Stomach (tissue), 8 donors: ENCODE measurements at regions not wholly inside any gene's neighbourhood (a gene's known extent, or its start where the extent isn't known, plus 50 kb on each side); places are given as distances from the start of the nearest gene placed in this dataset.

Experiments
- DNase-seq, 2 donors: peaks; one replicate each; pipeline versions ENCODE4 v3.0.0 to v3.0.0-alpha.2; 2013 to 2019
- H3K27ac ChIP-seq, 5 donors: fragments of 200-600 bp in 4 of 5; sonication (generic) in 4 of 5; one replicate each; pipeline ENCODE4 v1.5.1; 2013 to 2019; ENCODE audit warnings: mild to moderate bottlenecking in 1 of 5, moderate library complexity in 1 of 5
- H3K27me3 ChIP-seq, 3 donors: fragments of 200-600 bp; sonication (generic); one replicate each; pipeline ENCODE4 v1.5.1; 2017 to 2019; ENCODE audit warnings: mixed run types in 1 of 3
- H3K36me3 ChIP-seq, 4 donors: fragments of 200-600 bp; sonication (generic); 1 replicate in 3 of 4; 2 replicates in 1 of 4; pipeline ENCODE4 v1.5.1; 2016 to 2019
- H3K4me1 ChIP-seq, 4 donors: fragments of 200-600 bp; sonication (generic); one replicate each; pipeline ENCODE4 v1.5.1; 2016 to 2019
- H3K4me3 ChIP-seq, 4 donors: fragments of 200-600 bp; sonication (generic) in 3 of 4; one replicate each; pipeline ENCODE4 v1.5.1; 2016 to 2019; ENCODE audit warnings: mild to moderate bottlenecking in 1 of 4
- H3K9me3 ChIP-seq, 4 donors: fragments of 200-600 bp; sonication (generic); one replicate each; pipeline ENCODE4 v1.5.1; 2016 to 2019
- EP300 ChIP-seq: sonication (generic); formaldehyde crosslinking; IDR thresholded peaks from one replicate; pipeline ENCODE4 v1.6.1; 2017; ENCODE audit warnings: antibody characterized with exemption
- POLR2A ChIP-seq, 4 donors: fragments of 450-650 bp; IDR thresholded peaks; one replicate each; pipeline ENCODE4 v1.6.1; 2016; ENCODE audit warnings: antibody characterized with exemption in 4 of 4, control low read depth in 2 of 4, mild to moderate bottlenecking in 1 of 4, moderate library complexity in 1 of 4
- POLR2AphosphoS5 ChIP-seq, 3 donors: sonication (generic); formaldehyde crosslinking; IDR thresholded peaks; one replicate each; pipeline ENCODE4 v1.6.1; 2016; ENCODE audit warnings: antibody characterized with exemption in 3 of 3
- WGBS, 5 donors: extraction: QIAGEN DNeasy Blood & Tissue Kit in 3 of 5; methylation state at CpG; one replicate each; pipeline versions ENCODE4 v1.1.5 to v1.1.7; 2013 to 2018; 5-methylcytosine and 5-hydroxymethylcytosine counted together
- intact Hi-C: fragments of 100-400 bp; cut with DNase I; formaldehyde crosslinking; loops from one replicate; pipeline ENCODE4 v1.15.1; 2023; ENCODE audit warnings: low total_unique reads
- TF ChIP-seq, protein P1 (sequence below), 7 experiments: fragments of 450-650 bp in 4 of 7; fragments of 200-600 bp in 3 of 7; sonication (generic) in 3 of 7; IDR thresholded peaks; one replicate each; pipeline ENCODE4 v1.5.1; 2016 to 2019; ENCODE audit warnings: antibody characterized with exemption in 7 of 7, control low read depth in 2 of 7, mild to moderate bottlenecking in 1 of 7
- donor health status: healthy with polysubstance abuse.
- donor health status: Bipolar disorder and iron deficiency.
- donor health status: healthy.

GRCh38 chr11:106246495-106246894 lies 169.0 kb downstream of the AASDHPPT start:
- no peak for TF ChIP-seq POLR2A (IDR thresholded peaks at IDR 0.05)
- TF ChIP-seq EP300 = no peak
- TF ChIP-seq POLR2AphosphoS5 (IDR thresholded peaks at IDR 0.05) = no peak
- TF ChIP-seq, protein P1, sequence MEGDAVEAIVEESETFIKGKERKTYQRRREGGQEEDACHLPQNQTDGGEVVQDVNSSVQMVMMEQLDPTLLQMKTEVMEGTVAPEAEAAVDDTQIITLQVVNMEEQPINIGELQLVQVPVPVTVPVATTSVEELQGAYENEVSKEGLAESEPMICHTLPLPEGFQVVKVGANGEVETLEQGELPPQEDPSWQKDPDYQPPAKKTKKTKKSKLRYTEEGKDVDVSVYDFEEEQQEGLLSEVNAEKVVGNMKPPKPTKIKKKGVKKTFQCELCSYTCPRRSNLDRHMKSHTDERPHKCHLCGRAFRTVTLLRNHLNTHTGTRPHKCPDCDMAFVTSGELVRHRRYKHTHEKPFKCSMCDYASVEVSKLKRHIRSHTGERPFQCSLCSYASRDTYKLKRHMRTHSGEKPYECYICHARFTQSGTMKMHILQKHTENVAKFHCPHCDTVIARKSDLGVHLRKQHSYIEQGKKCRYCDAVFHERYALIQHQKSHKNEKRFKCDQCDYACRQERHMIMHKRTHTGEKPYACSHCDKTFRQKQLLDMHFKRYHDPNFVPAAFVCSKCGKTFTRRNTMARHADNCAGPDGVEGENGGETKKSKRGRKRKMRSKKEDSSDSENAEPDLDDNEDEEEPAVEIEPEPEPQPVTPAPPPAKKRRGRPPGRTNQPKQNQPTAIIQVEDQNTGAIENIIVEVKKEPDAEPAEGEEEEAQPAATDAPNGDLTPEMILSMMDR (IDR thresholded peaks at IDR 0.05) = no peak
- Histone ChIP-seq H3K9me3 (peaks cover 0 to 23% (median 10%) of the 10 kb centered on the region in 4 donors), H3K27me3 (no peaks in the 10 kb centered on the region), H3K36me3 (no peaks in the 10 kb centered on the region), H3K27ac (no peak overlapping the region), H3K4me1 (no peaks in the 10 kb centered on the region), H3K4me3 (no peak overlapping the region)
- no peak for DNase-seq
- intact Hi-C loops = no loop called here
- 57 to 94% (median 86%) methylated on average over 3 of the region's 3 CpGs for WGBS, 5 donors

GRCh38 chr11:106249617-106250239 lies 172.3 kb downstream of the AASDHPPT start:
- H3K27me3 ChIP-seq = no peaks in the 10 kb centered on the region
- H3K4me3 ChIP-seq = no peak overlapping the region
- H3K36me3 ChIP-seq = no peaks in the 10 kb centered on the region
- WGBS, 5 donors = 71 to 82% (median 73%) methylated on average over 5 of the region's 5 CpGs
- no peaks in the 10 kb centered on the region for H3K4me1 ChIP-seq
- peaks cover 0 to 23% (median 10%) of the 10 kb centered on the region in 4 donors for H3K9me3 ChIP-seq
- no peak overlapping the region for H3K27ac ChIP-seq
- DNase-seq = peak in 1 of 2 donors; percentile 42
- TF ChIP-seq, protein P1 (IDR thresholded peaks at IDR 0.05) = no peak
- TF ChIP-seq POLR2A (IDR thresholded peaks at IDR 0.05) (no peak), EP300 (no peak), POLR2AphosphoS5 (IDR thresholded peaks at IDR 0.05) (no peak)
- intact Hi-C loops = no loop called here

DNA sequence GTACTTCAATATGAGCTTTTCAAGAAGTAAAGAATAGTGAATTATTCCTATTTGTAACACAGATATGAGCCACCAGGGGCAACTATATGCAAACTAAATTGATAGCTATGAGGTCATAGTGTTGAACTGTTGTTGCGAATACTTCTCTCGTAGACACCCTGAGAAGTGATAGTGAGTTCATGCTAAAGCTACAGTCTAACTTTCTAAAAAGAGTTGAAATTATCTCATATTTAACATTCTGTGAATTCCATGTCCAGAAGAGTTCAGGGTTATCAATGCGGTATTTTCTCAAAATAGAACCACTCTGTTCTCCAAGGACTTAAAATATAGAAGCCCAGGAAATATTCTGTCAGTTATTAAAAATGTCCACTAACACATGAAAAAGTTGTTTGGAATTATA lies 185.4 kb downstream of the AASDHPPT start:
- Histone ChIP-seq H3K9me3 (peaks cover 0 to 5% (median 5%) of the 10 kb centered on the region in 4 donors), H3K27me3 (no peaks in the 10 kb centered on the region), H3K4me3 (no peak overlapping the region), H3K36me3 (no peaks in the 10 kb centered on the region), H3K27ac (no peak overlapping the region), H3K4me1 (no peaks in the 10 kb centered on the region)
- TF ChIP-seq, protein P1 (IDR thresholded peaks at IDR 0.05) = no peak
- no peak for TF ChIP-seq POLR2A (IDR thresholded peaks at IDR 0.05)
- TF ChIP-seq EP300 = no peak
- no peak for TF ChIP-seq POLR2AphosphoS5 (IDR thresholded peaks at IDR 0.05)
- intact Hi-C loops = no loop called here
- DNase-seq = peak in 1 of 2 donors; percentile 7
- 87 to 95% (median 92%) methylated on average over 3 of the region's 3 CpGs for WGBS, 5 donors

- 78 to 86% (median 84%) methylated on average over 3 of the region's 3 CpGs for WGBS, 5 donors
- Histone ChIP-seq H3K4me3 (no peak overlapping the region), H3K27me3 (no peaks in the 10 kb centered on the region), H3K9me3 (peaks cover 0 to 5% (median 5%) of the 10 kb centered on the region in 4 donors), H3K36me3 (no peaks in the 10 kb centered on the region), H3K27ac (no peak overlapping the region), H3K4me1 (no peaks in the 10 kb centered on the region)
- TF ChIP-seq, protein P1 (IDR thresholded peaks at IDR 0.05) = no peak
- TF ChIP-seq POLR2AphosphoS5 (IDR thresholded peaks at IDR 0.05) = no peak
- no peak for TF ChIP-seq POLR2A (IDR thresholded peaks at IDR 0.05)
- no peak for TF ChIP-seq EP300
- intact Hi-C loops = no loop called here
- DNase-seq = no peak
Measured at GRCh38 chr11:106263527-106263926, 186.1 kb downstream of the AASDHPPT start.
